ENCODE measurements at regions not wholly inside any gene's neighbourhood (a gene's known extent, or its start where the extent isn't known, plus 50 kb on each side); places are given as distances from the start of the nearest gene placed in this dataset.

DNA sequence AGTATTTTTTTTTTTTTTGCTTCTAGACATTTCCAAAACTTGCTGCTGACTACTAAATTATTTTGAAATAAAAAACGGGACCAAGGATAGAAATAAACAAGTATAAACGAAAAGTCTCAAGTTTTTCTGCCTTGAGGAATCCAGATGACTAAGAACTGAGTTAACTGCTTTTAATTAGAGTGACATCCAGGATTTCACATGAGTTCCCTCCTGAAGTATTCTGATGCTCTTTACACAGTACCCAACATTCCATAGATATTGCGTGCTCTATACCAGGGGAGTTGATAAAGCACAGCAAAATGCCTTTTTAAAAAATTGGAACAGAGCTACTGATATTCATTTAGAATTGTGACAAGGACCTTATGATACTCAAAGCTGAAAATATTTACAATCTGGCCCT lies 618.0 kb downstream of the CCDC85A start:
- Histone ChIP-seq H3K27me3 (ENCODE audit: low read length) (no peaks in the 10 kb centered on the region), H3K4me3 (ENCODE audit: low read length) (no peak overlapping the region), H3K36me3 (ENCODE audit: insufficient read depth, low read length) (no peaks in the 10 kb centered on the region), H4K20me1 (ENCODE audit: insufficient read depth, low read depth, low read length) (no peaks in the 10 kb centered on the region), H3K9me2 (replicated peaks; ENCODE audit: insufficient read depth, low read length) (0 out of 2 replicates have a peak, but pooled peaks cover 2% of the 10 kb centered on the region), H3K9ac (ENCODE audit: low read length) (no peak overlapping the region), H3K79me2 (ENCODE audit: low read length) (no peaks in the 10 kb centered on the region), H3K27ac (ENCODE audit: low read length) (no peak overlapping the region), H2AFZ (ENCODE audit: low read length) (no peak overlapping the region), H3K4me1 (ENCODE audit: low read length) (no peaks in the 10 kb centered on the region), H3K9me3 (ENCODE audit: low read length) (no peaks in the 10 kb centered on the region), H3K4me2 (ENCODE audit: low read depth, low read length, poor library complexity, severe bottlenecking) (no peak overlapping the region)
- no peak for DNase-seq

DNA sequence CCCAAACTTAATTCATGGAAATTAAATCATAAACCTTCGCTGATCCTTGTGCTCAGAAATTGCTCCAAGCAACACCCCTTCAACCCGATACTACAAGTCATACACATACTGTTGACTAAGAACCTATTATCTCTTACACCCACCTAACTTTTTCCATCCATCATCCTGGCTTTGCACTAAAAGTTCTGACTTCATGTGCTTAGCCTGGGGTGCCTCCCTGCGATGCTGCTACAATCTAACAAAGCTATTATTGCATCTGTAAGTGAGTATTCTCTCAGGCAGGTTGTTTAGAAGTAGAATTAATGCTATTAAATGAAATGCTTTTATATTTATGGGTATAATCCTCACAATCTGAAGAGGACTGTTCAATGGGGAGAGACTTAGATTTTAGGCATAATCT lies 619.8 kb downstream of the CCDC85A start:
- H4K20me1 ChIP-seq (ENCODE audit: insufficient read depth, low read depth, low read length): no peaks in the 10 kb centered on the region
- H3K4me1 ChIP-seq (ENCODE audit: low read length): no peaks in the 10 kb centered on the region
- H3K9ac ChIP-seq (ENCODE audit: low read length): no peak overlapping the region
- H3K4me3 ChIP-seq (ENCODE audit: low read length): no peak overlapping the region
- H2AFZ ChIP-seq (ENCODE audit: low read length): no peak overlapping the region
- 0 out of 2 replicates have a peak, but pooled peaks cover 2% of the 10 kb centered on the region for H3K9me2 ChIP-seq (replicated peaks; ENCODE audit: insufficient read depth, low read length)
- no peaks in the 10 kb centered on the region for H3K9me3 ChIP-seq (ENCODE audit: low read length)
- H3K79me2 ChIP-seq (ENCODE audit: low read length): no peaks in the 10 kb centered on the region
- no peak for DNase-seq
- H3K27me3 ChIP-seq (ENCODE audit: low read length): no peaks in the 10 kb centered on the region
- H3K4me2 ChIP-seq (ENCODE audit: low read depth, low read length, poor library complexity, severe bottlenecking): no peak overlapping the region
- no peak overlapping the region for H3K27ac ChIP-seq (ENCODE audit: low read length)
- no peaks in the 10 kb centered on the region for H3K36me3 ChIP-seq (ENCODE audit: insufficient read depth, low read length)

DNA sequence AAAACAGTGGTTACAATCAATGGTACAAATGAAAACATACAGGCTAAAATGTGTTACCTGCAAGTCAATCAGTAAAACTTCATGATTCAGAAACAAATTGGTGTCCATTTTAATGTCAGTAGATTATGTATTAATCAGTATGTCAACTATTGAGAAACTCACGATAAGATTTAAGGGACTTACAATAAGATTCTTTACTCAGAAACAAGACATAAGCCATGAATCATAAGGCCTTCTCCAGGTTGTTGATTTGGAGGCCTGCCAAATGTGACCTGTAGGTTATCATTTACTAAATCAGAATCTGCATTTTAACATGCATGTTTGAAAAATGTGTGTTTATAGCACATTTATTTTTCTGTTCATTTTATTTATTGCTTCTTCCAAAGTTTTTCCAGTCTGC lies 623.1 kb downstream of the CCDC85A start:
- Histone ChIP-seq H3K9me3 (ENCODE audit: low read length) (no peaks in the 10 kb centered on the region), H3K4me1 (ENCODE audit: low read length) (no peaks in the 10 kb centered on the region), H4K20me1 (ENCODE audit: insufficient read depth, low read depth, low read length) (no peaks in the 10 kb centered on the region), H3K27ac (ENCODE audit: low read length) (no peak overlapping the region), H3K36me3 (ENCODE audit: insufficient read depth, low read length) (no peaks in the 10 kb centered on the region), H3K9me2 (replicated peaks; ENCODE audit: insufficient read depth, low read length) (0 out of 2 replicates have a peak, but pooled peaks cover 2% of the 10 kb centered on the region), H3K79me2 (ENCODE audit: low read length) (no peaks in the 10 kb centered on the region), H3K4me2 (ENCODE audit: low read depth, low read length, poor library complexity, severe bottlenecking) (no peak overlapping the region), H2AFZ (ENCODE audit: low read length) (no peak overlapping the region), H3K9ac (ENCODE audit: low read length) (no peak overlapping the region), H3K27me3 (ENCODE audit: low read length) (no peaks in the 10 kb centered on the region), H3K4me3 (ENCODE audit: low read length) (no peak overlapping the region)
- no peak for DNase-seq

DNA sequence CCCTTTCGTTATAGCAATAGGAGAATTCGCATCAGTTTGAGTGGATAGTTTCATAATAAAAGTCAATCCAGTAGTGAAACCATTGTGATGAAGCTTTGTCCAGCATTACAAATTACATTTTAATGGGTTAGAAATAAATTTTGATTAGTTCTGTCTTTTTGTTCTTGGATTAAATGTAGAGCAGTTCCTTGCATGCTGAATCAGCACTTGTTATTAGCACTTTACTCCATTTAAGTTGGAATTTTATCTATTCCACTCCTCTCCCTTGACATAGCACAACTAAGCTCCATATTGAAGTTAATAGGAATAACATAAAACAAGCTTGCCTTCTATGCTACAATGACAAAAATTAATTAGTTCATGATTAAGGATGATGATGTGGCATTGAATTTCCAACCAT lies 624.1 kb downstream of the CCDC85A start:
- no peaks in the 10 kb centered on the region for H4K20me1 ChIP-seq (ENCODE audit: insufficient read depth, low read depth, low read length)
- H3K9me2 ChIP-seq (replicated peaks; ENCODE audit: insufficient read depth, low read length): 0 out of 2 replicates have a peak, but pooled peaks cover 2% of the 10 kb centered on the region
- no peaks in the 10 kb centered on the region for H3K27me3 ChIP-seq (ENCODE audit: low read length)
- H3K4me1 ChIP-seq (ENCODE audit: low read length): no peaks in the 10 kb centered on the region
- H3K79me2 ChIP-seq (ENCODE audit: low read length): no peaks in the 10 kb centered on the region
- H3K9me3 ChIP-seq (ENCODE audit: low read length): no peaks in the 10 kb centered on the region
- no peak overlapping the region for H3K9ac ChIP-seq (ENCODE audit: low read length)
- no peak overlapping the region for H3K4me3 ChIP-seq (ENCODE audit: low read length)
- no peak overlapping the region for H3K4me2 ChIP-seq (ENCODE audit: low read depth, low read length, poor library complexity, severe bottlenecking)
- H3K27ac ChIP-seq (ENCODE audit: low read length): no peak overlapping the region
- DNase-seq: no peak
- H3K36me3 ChIP-seq (ENCODE audit: insufficient read depth, low read length): no peaks in the 10 kb centered on the region
- H2AFZ ChIP-seq (ENCODE audit: low read length): no peak overlapping the region

DNA sequence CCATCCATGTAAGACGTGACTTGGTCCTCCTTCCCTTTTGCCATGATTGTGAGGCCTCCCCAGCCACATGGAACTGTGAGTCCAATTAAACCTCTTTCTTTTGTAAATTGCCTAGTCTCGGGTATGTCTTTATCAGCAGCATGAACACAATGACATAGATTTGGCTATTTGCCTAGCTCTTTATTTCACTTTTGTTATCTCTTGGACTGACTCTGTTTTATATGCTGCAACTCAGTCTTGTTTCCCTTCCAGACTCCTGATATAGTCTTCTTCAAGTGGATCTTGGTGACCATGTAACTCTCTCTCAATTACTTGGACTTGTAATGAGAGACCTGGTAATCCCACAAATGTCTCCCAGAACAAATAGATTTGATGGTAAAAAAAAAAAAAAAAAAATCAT lies 627.6 kb downstream of the CCDC85A start:
- DNase-seq: no peak
- no peak overlapping the region for H3K9ac ChIP-seq (ENCODE audit: low read length)
- H3K36me3 ChIP-seq (ENCODE audit: insufficient read depth, low read length): no peaks in the 10 kb centered on the region
- no peaks in the 10 kb centered on the region for H3K9me2 ChIP-seq (replicated peaks; ENCODE audit: insufficient read depth, low read length)
- H3K4me3 ChIP-seq (ENCODE audit: low read length): no peak overlapping the region
- H4K20me1 ChIP-seq (ENCODE audit: insufficient read depth, low read depth, low read length): no peaks in the 10 kb centered on the region
- no peak overlapping the region for H3K4me2 ChIP-seq (ENCODE audit: low read depth, low read length, poor library complexity, severe bottlenecking)
- no peaks in the 10 kb centered on the region for H3K9me3 ChIP-seq (ENCODE audit: low read length)
- no peaks in the 10 kb centered on the region for H3K79me2 ChIP-seq (ENCODE audit: low read length)
- no peaks in the 10 kb centered on the region for H3K27me3 ChIP-seq (ENCODE audit: low read length)
- no peak overlapping the region for H2AFZ ChIP-seq (ENCODE audit: low read length)
- no peaks in the 10 kb centered on the region for H3K4me1 ChIP-seq (ENCODE audit: low read length)
- H3K27ac ChIP-seq (ENCODE audit: low read length): no peak overlapping the region

DNA sequence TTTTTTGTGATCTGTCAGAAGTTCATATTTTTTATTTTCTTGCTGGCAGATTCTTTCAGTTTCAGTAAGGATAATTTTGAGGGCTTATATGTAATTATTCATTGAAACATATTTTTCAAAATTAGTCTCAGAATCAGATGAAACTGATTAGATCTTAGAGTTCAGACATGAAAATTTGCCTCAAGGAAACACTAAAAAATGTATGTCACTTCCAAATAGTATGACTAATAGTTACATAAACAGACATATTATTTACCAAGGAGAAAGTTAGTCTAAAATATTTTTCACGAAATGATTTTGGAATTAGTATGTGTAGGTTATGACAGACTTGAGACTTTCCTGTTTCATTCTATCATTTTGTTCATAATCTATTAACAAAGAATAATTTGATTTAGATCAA lies 628.6 kb downstream of the CCDC85A start:
- Histone ChIP-seq H3K36me3 (ENCODE audit: insufficient read depth, low read length) (no peaks in the 10 kb centered on the region), H3K4me2 (ENCODE audit: low read depth, low read length, poor library complexity, severe bottlenecking) (no peak overlapping the region), H3K4me3 (ENCODE audit: low read length) (no peak overlapping the region), H3K9me3 (ENCODE audit: low read length) (no peaks in the 10 kb centered on the region), H3K9ac (ENCODE audit: low read length) (no peak overlapping the region), H3K4me1 (ENCODE audit: low read length) (no peaks in the 10 kb centered on the region), H2AFZ (ENCODE audit: low read length) (no peak overlapping the region), H3K27ac (ENCODE audit: low read length) (no peak overlapping the region), H3K79me2 (ENCODE audit: low read length) (no peaks in the 10 kb centered on the region), H3K9me2 (replicated peaks; ENCODE audit: insufficient read depth, low read length) (no peaks in the 10 kb centered on the region), H3K27me3 (ENCODE audit: low read length) (no peaks in the 10 kb centered on the region), H4K20me1 (ENCODE audit: insufficient read depth, low read depth, low read length) (no peaks in the 10 kb centered on the region)
- no peak for DNase-seq

DNA sequence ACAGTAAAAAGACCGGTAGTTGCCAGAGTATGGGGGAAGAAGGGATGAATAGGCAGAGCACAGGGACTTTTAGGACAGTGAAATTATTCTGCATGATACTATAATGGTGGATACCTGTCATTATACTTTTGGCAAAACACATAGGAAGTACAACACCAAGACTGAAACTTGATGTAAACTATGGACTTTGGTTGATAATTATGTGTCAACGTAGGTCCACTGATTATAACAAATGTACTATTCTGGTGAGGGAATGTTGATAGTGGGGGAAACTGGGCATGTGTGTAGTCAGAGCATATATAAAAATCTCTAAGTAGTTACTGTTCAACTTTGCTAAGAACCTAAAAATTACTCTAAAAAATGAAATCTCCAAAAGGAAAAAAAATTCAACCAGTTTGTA lies 629.7 kb downstream of the CCDC85A start:
- Histone ChIP-seq H3K27me3 (ENCODE audit: low read length) (no peaks in the 10 kb centered on the region), H3K27ac (ENCODE audit: low read length) (no peak overlapping the region), H3K9ac (ENCODE audit: low read length) (no peak overlapping the region), H3K9me2 (replicated peaks; ENCODE audit: insufficient read depth, low read length) (no peaks in the 10 kb centered on the region), H3K9me3 (ENCODE audit: low read length) (no peaks in the 10 kb centered on the region), H3K79me2 (ENCODE audit: low read length) (no peaks in the 10 kb centered on the region), H3K4me1 (ENCODE audit: low read length) (no peaks in the 10 kb centered on the region), H3K4me3 (ENCODE audit: low read length) (no peak overlapping the region), H3K4me2 (ENCODE audit: low read depth, low read length, poor library complexity, severe bottlenecking) (no peak overlapping the region), H2AFZ (ENCODE audit: low read length) (no peak overlapping the region), H4K20me1 (ENCODE audit: insufficient read depth, low read depth, low read length) (no peaks in the 10 kb centered on the region), H3K36me3 (ENCODE audit: insufficient read depth, low read length) (no peaks in the 10 kb centered on the region)
- DNase-seq: no peak

DNA sequence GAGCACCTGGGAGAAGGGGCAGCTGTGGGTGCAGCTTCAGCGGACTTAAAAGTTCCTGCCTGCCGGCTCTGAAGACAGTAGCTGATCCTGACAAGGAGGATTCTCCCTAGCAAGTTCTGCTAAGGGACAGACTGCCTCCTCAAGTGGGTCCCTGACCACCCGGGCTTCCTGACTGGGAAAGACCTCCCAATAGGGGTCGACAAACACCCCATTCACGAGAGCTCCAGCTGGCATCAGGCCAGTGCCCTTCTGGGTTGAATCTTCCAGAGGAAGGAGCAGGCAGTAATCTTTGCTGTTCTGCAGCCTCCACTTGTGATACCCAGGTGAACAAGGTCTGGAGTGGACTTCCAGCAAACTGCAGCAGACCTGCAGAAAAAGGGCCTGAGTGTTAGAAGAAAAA lies 632.9 kb downstream of the CCDC85A start:
- no peak for DNase-seq
- no peaks in the 10 kb centered on the region for H4K20me1 ChIP-seq (ENCODE audit: insufficient read depth, low read depth, low read length)
- H3K9me3 ChIP-seq (ENCODE audit: low read length): no peaks in the 10 kb centered on the region
- H2AFZ ChIP-seq (ENCODE audit: low read length): no peak overlapping the region
- H3K27me3 ChIP-seq (ENCODE audit: low read length): no peaks in the 10 kb centered on the region
- H3K9me2 ChIP-seq (replicated peaks; ENCODE audit: insufficient read depth, low read length): no peaks in the 10 kb centered on the region
- no peak overlapping the region for H3K4me3 ChIP-seq (ENCODE audit: low read length)
- H3K27ac ChIP-seq (ENCODE audit: low read length): no peak overlapping the region
- no peaks in the 10 kb centered on the region for H3K79me2 ChIP-seq (ENCODE audit: low read length)
- H3K36me3 ChIP-seq (ENCODE audit: insufficient read depth, low read length): no peaks in the 10 kb centered on the region
- H3K4me2 ChIP-seq (ENCODE audit: low read depth, low read length, poor library complexity, severe bottlenecking): no peak overlapping the region
- no peak overlapping the region for H3K9ac ChIP-seq (ENCODE audit: low read length)
- no peaks in the 10 kb centered on the region for H3K4me1 ChIP-seq (ENCODE audit: low read length)

DNA sequence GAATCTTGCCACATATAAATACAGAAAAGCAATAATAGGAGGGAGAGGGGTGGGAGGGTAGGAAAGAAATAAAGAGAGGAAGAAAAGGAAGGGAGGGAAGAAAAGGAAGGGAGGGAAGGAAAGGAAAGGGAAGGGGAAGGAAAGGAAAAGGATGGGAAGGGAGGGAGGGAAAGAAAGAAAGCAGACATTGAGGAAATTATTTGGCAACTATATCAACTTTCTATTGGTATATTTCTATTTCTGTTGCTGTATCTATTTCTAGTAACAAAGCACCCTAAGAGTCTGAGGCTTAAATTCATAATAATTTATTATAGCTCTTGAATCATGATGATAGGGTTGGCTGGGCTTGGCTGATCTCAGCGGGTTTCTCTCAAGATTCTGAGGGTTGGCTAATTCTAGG lies 648.0 kb downstream of the CCDC85A start:
- Histone ChIP-seq H3K27me3 (ENCODE audit: low read length) (no peaks in the 10 kb centered on the region), H4K20me1 (ENCODE audit: insufficient read depth, low read depth, low read length) (no peaks in the 10 kb centered on the region), H3K79me2 (ENCODE audit: low read length) (no peaks in the 10 kb centered on the region), H3K9me3 (ENCODE audit: low read length) (peaks cover 12% of the 10 kb centered on the region), H3K4me1 (ENCODE audit: low read length) (no peaks in the 10 kb centered on the region), H3K9ac (ENCODE audit: low read length) (no peak overlapping the region), H3K36me3 (ENCODE audit: insufficient read depth, low read length) (no peaks in the 10 kb centered on the region), H2AFZ (ENCODE audit: low read length) (no peak overlapping the region), H3K27ac (ENCODE audit: low read length) (no peak overlapping the region), H3K9me2 (replicated peaks; ENCODE audit: insufficient read depth, low read length) (no peaks in the 10 kb centered on the region), H3K4me3 (ENCODE audit: low read length) (no peak overlapping the region), H3K4me2 (ENCODE audit: low read depth, low read length, poor library complexity, severe bottlenecking) (no peak overlapping the region)
- no peak for DNase-seq

Measured in Karpas-422 (cell line).